ENCODE measurements at regions not wholly inside any gene's neighbourhood (a gene's known extent, or its start where the extent isn't known, plus 50 kb on each side); places are given as distances from the start of the nearest gene placed in this dataset.
"Not testable (repeated sequence)": the region's sequence is repeated elsewhere in the genome, so short reads cannot be mapped to it uniquely, and the experiment has no call there.

- Histone ChIP-seq H3K36me3 (ENCODE audit: insufficient read depth, low read length, poor library complexity, severe bottlenecking) (no peaks in the 10 kb centered on the region), H3K9me3 (ENCODE audit: low read depth, low read length, poor library complexity, severe bottlenecking) (no peaks in the 10 kb centered on the region), H3K27me3 (replicated peaks; ENCODE audit: insufficient read depth, low read depth, low read length, poor library complexity) (no peaks in the 10 kb centered on the region), H3K4me3 (ENCODE audit: low read depth, low read length, poor library complexity, severe bottlenecking) (no peak overlapping the region), H3K4me1 (ENCODE audit: insufficient read depth, low read length, poor library complexity, severe bottlenecking) (no peaks in the 10 kb centered on the region), H3K27ac (ENCODE audit: low read depth, low read length, poor library complexity, severe bottlenecking) (no peak overlapping the region)
- POLR2A ChIA-PET (ENCODE audit: low non-redundant PET), result no interaction called here
- DNase-seq (ENCODE audit: low spot score), result no peak
- TF ChIP-seq EZH2 (IDR thresholded peaks at IDR 0.05; ENCODE audit: borderline replicate concordance, low read depth, low read length, poor library complexity, severe bottlenecking) (no peak), CTCF (conservative IDR thresholded peaks at IDR 0.05; ENCODE audit: low read depth, low read length) (no peak)
- CTCF ChIA-PET, result no interaction called here
- intact Hi-C loops (cut with micrococcal nuclease; ENCODE audit: unreplicated experiment), result no loop called here
- BruUV-seq (replicated peaks), result no TSS peak
Observed at GRCh38 chr4:66943112-66943511, 602.2 kb downstream of the CENPC start.

GRCh38 chr4:66931981-66932380 is 613.3 kb downstream of the CENPC start:
- CTCF ChIA-PET; BruUV-seq (replicated peaks); POLR2A ChIA-PET (ENCODE audit: low non-redundant PET): not testable (repeated sequence)

GRCh38 chr4:66930206-66930605 is 615.1 kb downstream of the CENPC start:
- CTCF ChIA-PET, result no interaction called here
- intact Hi-C loops (cut with micrococcal nuclease; ENCODE audit: unreplicated experiment), result no loop called here

More at GRCh38 chr4:66931981-66932380, 613.3 kb downstream of the CENPC start:
- H3K36me3 ChIP-seq (ENCODE audit: insufficient read depth, low read length, poor library complexity, severe bottlenecking); H3K9me3 ChIP-seq (ENCODE audit: low read depth, low read length, poor library complexity, severe bottlenecking); H3K27me3 ChIP-seq (replicated peaks; ENCODE audit: insufficient read depth, low read depth, low read length, poor library complexity); intact Hi-C loops (cut with micrococcal nuclease; ENCODE audit: unreplicated experiment); DNase-seq (ENCODE audit: low spot score); H3K27ac ChIP-seq (ENCODE audit: low read depth, low read length, poor library complexity, severe bottlenecking); H3K4me1 ChIP-seq (ENCODE audit: insufficient read depth, low read length, poor library complexity, severe bottlenecking); H3K4me3 ChIP-seq (ENCODE audit: low read depth, low read length, poor library complexity, severe bottlenecking): not testable (repeated sequence)

More at GRCh38 chr4:66930206-66930605, 615.1 kb downstream of the CENPC start:
- no TSS peak for BruUV-seq (replicated peaks)
- no peak overlapping the region for H3K27ac ChIP-seq (ENCODE audit: low read depth, low read length, poor library complexity, severe bottlenecking)
- peak; percentile 22 for DNase-seq (ENCODE audit: low spot score)
- no peak for TF ChIP-seq EZH2 (IDR thresholded peaks at IDR 0.05; ENCODE audit: borderline replicate concordance, low read depth, low read length, poor library complexity, severe bottlenecking)
- no peak for TF ChIP-seq CTCF (conservative IDR thresholded peaks at IDR 0.05; ENCODE audit: low read depth, low read length)
- no peaks in the 10 kb centered on the region for H3K36me3 ChIP-seq (ENCODE audit: insufficient read depth, low read length, poor library complexity, severe bottlenecking)
- H3K27me3 ChIP-seq (replicated peaks; ENCODE audit: insufficient read depth, low read depth, low read length, poor library complexity), result no peaks in the 10 kb centered on the region
- H3K9me3 ChIP-seq (ENCODE audit: low read depth, low read length, poor library complexity, severe bottlenecking), result no peaks in the 10 kb centered on the region
- no peak overlapping the region for H3K4me3 ChIP-seq (ENCODE audit: low read depth, low read length, poor library complexity, severe bottlenecking)
- POLR2A ChIA-PET (ENCODE audit: low non-redundant PET), result no interaction called here
- no peaks in the 10 kb centered on the region for H3K4me1 ChIP-seq (ENCODE audit: insufficient read depth, low read length, poor library complexity, severe bottlenecking)
